Large intestine (tissue), 3 donors: ENCODE measurements at regions not wholly inside any gene's neighbourhood (a gene's known extent, or its start where the extent isn't known, plus 50 kb on each side); places are given as distances from the start of the nearest gene placed in this dataset.
"Not testable (repeated sequence)": the region's sequence is repeated elsewhere in the genome, so short reads cannot be mapped to it uniquely, and the experiment has no call there.

Experiments used
- DNase-seq, 2 donors: peaks; one replicate each; pipeline versions ENCODE4 v3.0.0 to v3.0.0-alpha.2; 2013
- H3K27ac ChIP-seq: one replicate; pipeline ENCODE4 v1.5.1; 2013; ENCODE audit warnings: low read length
- H3K27me3 ChIP-seq: 2 replicates; pipeline ENCODE4 v1.6.1; 2013; ENCODE audit warnings: low read length; ENCODE audit not compliant: control insufficient read depth, insufficient read depth
- H3K36me3 ChIP-seq: 2 replicates; pipeline ENCODE4 v1.6.1; 2013; ENCODE audit warnings: low read length; ENCODE audit not compliant: control insufficient read depth, insufficient read depth
- H3K4me1 ChIP-seq: one replicate; pipeline ENCODE4 v1.6.1; 2013; ENCODE audit warnings: low read length; ENCODE audit not compliant: control insufficient read depth, insufficient read depth
- H3K4me3 ChIP-seq: one replicate; pipeline ENCODE4 v1.5.1; 2013; ENCODE audit warnings: low read length
- H3K9me3 ChIP-seq: one replicate; pipeline ENCODE4 v1.6.1; 2013; ENCODE audit warnings: mild to moderate bottlenecking, low read depth, low read length, moderate library complexity; ENCODE audit not compliant: control insufficient read depth
- WGBS: methylation state at CpG from one replicate; pipeline ENCODE4 v1.1.5; 2013; ENCODE audit warnings: low lambda C conversion rate; ENCODE audit not compliant: insufficient coverage; 5-methylcytosine and 5-hydroxymethylcytosine counted together

DNA sequence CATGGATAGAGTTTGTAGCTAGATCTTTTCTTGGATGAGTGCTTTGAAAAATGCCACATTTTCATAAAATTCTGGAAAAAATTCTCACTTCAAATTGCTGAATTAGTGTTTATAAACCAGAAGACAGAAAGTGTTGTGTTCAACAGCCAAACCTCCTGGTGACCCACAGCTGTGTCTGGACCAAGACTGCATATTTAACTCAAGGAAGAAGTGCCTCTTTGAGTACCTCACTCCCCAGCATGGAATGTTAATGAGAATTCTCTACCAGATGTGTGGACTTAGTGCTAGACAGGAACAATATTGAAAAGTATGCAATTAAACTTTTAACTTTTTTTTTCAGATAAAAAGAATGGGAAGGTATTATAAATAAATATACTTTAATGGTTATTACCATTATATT lies 609.3 kb downstream of the COL12A1 start:
- Histone ChIP-seq H3K27ac (no peak overlapping the region), H3K9me3 (no peaks in the 10 kb centered on the region), H3K4me1 (no peaks in the 10 kb centered on the region), H3K4me3 (no peak overlapping the region), H3K36me3 (no peaks in the 10 kb centered on the region), H3K27me3 (no peaks in the 10 kb centered on the region)
- no peak for DNase-seq

DNA sequence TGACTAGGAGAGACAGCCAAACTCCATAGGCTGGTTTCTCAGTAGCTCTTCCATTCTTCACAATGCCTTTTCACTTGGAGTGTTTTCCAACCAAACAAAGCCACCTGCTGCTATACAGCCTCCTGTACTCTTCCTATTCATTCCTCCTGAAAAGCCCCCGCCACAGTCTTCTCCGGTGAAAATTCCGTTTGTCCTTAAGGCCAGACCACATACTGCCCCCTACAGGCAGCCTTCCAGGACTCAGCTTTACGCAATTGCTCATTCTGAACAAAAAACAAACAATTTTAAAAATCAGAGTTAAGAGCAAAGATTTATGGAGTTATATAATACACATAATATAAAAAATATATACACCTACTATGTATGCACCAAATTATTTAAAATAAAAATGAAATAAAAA lies 611.5 kb downstream of the COL12A1 start:
- WGBS, result no CpG with 5 or more reads among the region's 4 CpGs

DNA sequence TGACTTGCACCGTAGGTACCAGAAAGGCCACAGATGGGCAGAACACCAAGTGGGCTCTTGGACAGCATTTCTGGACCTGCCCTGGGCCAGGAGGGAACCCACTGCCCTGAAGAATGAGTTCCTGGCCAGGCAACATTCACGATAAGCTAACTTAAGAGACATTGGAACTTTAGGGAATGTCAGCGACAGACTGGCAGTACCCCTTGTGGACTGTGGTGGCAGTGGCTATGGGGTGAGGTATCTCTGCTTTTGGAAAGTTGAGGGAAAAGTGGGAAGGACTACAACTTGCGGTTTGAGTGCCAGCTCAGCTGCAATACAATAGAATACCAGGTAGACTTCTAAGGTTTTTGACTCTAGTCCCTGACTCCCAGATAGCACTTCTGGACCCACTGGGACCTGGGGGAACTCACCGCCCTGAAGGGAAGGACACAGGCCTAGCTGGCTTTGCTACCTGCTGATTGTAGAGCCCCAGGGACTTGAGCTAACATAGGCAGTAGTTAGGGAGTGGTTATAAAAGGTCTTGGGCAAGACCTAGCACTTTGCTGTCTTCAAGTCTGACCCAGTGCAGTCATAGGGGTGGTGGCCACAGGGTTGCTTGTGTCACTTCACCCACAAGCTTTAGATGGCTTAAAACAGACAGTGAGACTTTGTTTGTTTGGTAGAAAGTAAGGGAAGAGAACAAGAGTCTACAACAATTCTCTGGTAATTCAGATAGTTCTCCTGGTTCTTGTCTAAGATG lies 617.6 kb downstream of the COL12A1 start:
- H3K27ac ChIP-seq, result no peak overlapping the region
- no peaks in the 10 kb centered on the region for H3K4me1 ChIP-seq
- H3K4me3 ChIP-seq, result no peak overlapping the region
- H3K9me3 ChIP-seq, result no peaks in the 10 kb centered on the region
- no peaks in the 10 kb centered on the region for H3K36me3 ChIP-seq
- H3K27me3 ChIP-seq, result no peaks in the 10 kb centered on the region
- DNase-seq, result peak in 1 of 2 donors; percentile 11
- 100% methylated on average over 3 of the region's 5 CpGs for WGBS

More for the DNA sequence above, 611.5 kb downstream of the COL12A1 start:
- H3K4me1 ChIP-seq, DNase-seq, H3K9me3 ChIP-seq, H3K27ac ChIP-seq, H3K36me3 ChIP-seq, H3K4me3 ChIP-seq, H3K27me3 ChIP-seq: not testable (repeated sequence)

DNA sequence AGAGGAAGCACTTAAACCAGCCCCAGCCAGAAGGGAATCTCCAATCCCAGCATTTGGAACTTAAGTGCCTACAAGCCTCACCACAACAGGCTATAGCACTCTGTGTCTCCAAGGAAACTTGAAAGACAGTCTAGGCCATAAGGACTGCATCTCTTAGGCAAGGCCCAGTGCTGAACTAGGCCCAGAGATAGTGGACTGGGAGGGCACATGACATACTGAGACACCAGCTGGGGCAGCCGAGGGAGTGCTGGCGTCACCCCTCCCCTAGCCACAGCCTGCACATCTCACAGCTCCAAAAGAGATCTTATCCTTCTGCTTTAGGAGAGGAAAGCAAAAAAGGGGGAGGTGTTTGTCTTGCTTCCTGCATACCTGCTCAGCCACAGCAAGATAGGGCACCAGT lies 618.5 kb downstream of the COL12A1 start:
- H3K9me3 ChIP-seq, result no peaks in the 10 kb centered on the region
- no peak overlapping the region for H3K27ac ChIP-seq
- no peaks in the 10 kb centered on the region for H3K27me3 ChIP-seq
- DNase-seq, result no peak
- H3K4me3 ChIP-seq, result no peak overlapping the region
- no peaks in the 10 kb centered on the region for H3K36me3 ChIP-seq
- H3K4me1 ChIP-seq, result no peaks in the 10 kb centered on the region
- WGBS, result no CpG with 5 or more reads among the region's 2 CpGs

DNA sequence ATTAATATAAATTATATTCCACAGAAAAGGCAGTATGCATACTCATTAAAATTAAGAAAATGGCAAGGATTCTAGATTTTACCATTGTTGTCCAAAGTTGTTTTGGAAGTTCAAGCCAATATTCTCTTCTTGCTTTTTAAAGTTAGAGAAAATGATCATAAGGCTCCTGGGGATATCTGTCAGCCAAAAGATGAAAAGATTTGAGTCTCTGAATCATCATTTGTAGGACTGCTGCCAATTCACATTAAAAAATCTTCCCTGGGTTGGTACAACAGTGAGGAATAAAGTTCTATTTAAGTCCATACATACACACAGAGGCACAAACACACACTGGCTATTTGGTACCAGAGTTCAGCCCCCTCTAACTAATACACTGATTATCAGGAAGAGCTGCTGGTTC lies 620.1 kb downstream of the COL12A1 start:
- no peak for DNase-seq
- H3K27ac ChIP-seq, result no peak overlapping the region

DNA sequence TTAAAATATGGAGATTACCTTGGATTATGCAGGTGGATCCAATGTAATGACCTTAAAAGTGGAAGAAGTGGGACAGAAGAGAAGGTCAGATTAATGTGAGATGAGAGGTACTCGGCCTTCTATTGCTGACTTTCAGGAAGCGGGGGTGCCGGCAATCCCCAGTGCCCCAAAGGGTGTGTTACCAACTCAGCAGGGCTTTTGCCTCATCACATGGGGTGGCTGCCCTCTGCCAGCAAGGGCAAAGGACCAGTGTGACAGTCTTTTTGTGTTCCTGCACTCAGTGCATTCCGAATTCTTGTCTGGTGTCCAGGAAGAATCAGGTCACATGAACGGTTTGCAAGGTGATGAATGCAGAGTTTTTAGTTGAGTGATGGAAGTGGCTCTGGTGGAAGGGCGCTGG lies 624.2 kb downstream of the COL12A1 start:
- no CpG with 5 or more reads among the region's 6 CpGs for WGBS
- Histone ChIP-seq H3K27me3 (no peaks in the 10 kb centered on the region), H3K4me3 (no peak overlapping the region), H3K36me3 (no peaks in the 10 kb centered on the region), H3K9me3 (no peaks in the 10 kb centered on the region), H3K27ac (no peak overlapping the region), H3K4me1 (no peaks in the 10 kb centered on the region)
- DNase-seq, result no peak

More for the DNA sequence above, 620.1 kb downstream of the COL12A1 start:
- H3K4me3 ChIP-seq, result no peak overlapping the region
- no peaks in the 10 kb centered on the region for H3K27me3 ChIP-seq
- no peaks in the 10 kb centered on the region for H3K9me3 ChIP-seq
- H3K4me1 ChIP-seq, result no peaks in the 10 kb centered on the region
- H3K36me3 ChIP-seq, result no peaks in the 10 kb centered on the region

DNA sequence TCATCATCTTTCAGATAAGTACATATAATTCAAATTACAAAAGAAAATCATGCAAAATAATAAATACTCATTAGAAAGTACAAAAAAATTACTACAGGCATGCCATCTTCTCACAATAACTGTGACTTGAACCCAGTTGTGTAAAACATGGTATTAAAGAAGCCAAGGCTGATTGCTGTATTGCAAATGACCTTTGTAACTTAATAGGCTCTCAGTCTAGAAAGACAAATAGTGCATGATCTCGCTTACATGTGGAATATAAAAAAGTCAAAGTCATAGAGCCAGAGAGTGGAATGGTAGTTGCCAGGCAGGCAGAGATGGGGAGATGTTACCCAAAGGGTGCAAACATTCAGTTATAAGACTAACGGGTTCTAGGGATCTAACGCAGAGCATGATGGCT lies 626.1 kb downstream of the COL12A1 start:
- peak; percentile 10 to 60 for DNase-seq
- H3K27me3 ChIP-seq, result no peaks in the 10 kb centered on the region
- H3K36me3 ChIP-seq, result no peaks in the 10 kb centered on the region
- no CpG with 5 or more reads among the region's 3 CpGs for WGBS
- H3K9me3 ChIP-seq, result no peaks in the 10 kb centered on the region
- no peak overlapping the region for H3K4me3 ChIP-seq
- no peak overlapping the region for H3K27ac ChIP-seq
- no peaks in the 10 kb centered on the region for H3K4me1 ChIP-seq

DNA sequence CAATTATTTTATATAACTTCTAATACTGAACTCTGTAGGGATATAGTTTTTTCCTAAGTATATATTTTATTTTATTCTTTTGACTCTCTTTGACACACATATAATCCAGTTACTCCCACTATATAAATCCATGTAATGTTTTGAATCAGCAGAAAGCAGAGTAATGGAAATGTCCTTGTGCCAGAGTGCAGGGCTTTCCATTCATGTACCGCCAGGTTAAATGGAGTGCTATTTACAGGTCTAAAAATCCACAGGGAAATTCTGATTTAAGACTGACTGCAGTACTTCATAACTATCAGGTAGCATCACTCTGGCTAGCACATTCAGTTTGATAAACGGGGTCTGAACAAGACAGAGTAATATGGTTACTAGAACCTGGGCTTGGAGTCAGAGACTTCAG lies 626.8 kb downstream of the COL12A1 start:
- no peaks in the 10 kb centered on the region for H3K36me3 ChIP-seq
- no CpG with 5 or more reads among the region's 2 CpGs for WGBS
- no peak overlapping the region for H3K27ac ChIP-seq
- H3K4me1 ChIP-seq, result no peaks in the 10 kb centered on the region
- no peaks in the 10 kb centered on the region for H3K9me3 ChIP-seq
- no peak overlapping the region for H3K4me3 ChIP-seq
- no peak for DNase-seq
- no peaks in the 10 kb centered on the region for H3K27me3 ChIP-seq

DNA sequence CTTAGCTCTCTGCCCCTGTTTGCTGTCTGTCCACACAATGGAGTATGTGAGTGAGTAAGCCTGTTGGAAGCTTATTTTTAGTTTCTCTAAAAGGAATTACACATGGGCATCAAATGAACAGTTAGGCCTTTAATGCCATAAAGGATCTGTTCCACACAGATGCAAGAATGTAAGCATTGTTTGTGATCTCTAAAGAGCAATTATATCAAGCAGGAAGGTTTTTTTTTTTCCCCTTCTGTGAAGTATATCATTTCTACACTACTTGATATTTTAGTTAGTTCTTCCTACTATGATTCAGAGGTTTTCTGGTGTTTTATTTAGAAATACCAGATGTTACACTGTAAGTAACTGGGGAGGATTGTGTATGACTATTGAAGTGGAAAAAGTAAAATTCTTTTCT lies 627.5 kb downstream of the COL12A1 start:
- no peak for DNase-seq
- H3K4me1 ChIP-seq, result no peaks in the 10 kb centered on the region
- H3K4me3 ChIP-seq, result no peak overlapping the region
- H3K27me3 ChIP-seq, result no peaks in the 10 kb centered on the region
- H3K9me3 ChIP-seq, result no peaks in the 10 kb centered on the region
- no peaks in the 10 kb centered on the region for H3K36me3 ChIP-seq
- H3K27ac ChIP-seq, result no peak overlapping the region

DNA sequence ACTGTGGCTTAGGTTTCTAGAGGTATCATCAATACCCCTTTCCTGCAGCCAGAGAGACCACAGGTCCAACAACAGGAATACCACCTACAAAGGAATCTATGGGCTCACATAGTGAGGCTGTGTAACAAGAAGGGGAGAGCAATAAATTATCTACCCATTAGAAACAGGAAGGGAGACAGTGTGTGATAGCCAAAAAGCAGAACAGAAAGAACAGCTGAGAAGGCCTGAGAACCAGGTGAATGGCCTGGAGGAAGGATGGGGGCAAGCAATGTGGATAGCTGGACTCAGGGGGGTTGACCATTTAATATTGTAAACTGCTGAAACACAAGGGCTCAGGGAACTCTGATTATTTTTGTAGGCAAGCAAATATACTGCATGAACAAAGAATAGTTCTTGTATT lies 628.2 kb downstream of the COL12A1 start:
- Histone ChIP-seq H3K27ac (no peak overlapping the region), H3K4me3 (no peak overlapping the region), H3K9me3 (no peaks in the 10 kb centered on the region), H3K36me3 (no peaks in the 10 kb centered on the region), H3K27me3 (no peaks in the 10 kb centered on the region), H3K4me1 (no peaks in the 10 kb centered on the region)
- DNase-seq, result no peak

DNA sequence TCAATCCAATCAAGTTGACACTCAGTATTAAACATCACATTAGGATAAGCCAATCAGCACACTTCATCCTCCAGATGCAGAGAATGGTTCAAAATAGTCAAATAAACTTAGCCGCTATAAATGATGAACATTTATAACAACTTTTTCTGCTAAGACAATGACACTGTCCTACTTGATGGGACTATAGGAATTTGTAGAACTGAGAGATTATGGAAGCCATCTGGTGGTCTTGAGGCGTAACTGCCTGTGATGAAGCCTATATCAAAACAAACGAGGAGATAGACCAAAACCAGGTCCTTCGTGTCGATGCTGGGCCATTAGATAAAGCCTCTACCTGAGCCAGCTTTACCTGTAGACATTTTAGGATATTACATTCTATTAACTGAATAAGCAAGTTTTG lies 631.1 kb downstream of the COL12A1 start:
- Histone ChIP-seq H3K27ac (no peak overlapping the region), H3K27me3 (no peaks in the 10 kb centered on the region), H3K9me3 (no peaks in the 10 kb centered on the region), H3K4me1 (no peaks in the 10 kb centered on the region), H3K4me3 (no peak overlapping the region), H3K36me3 (no peaks in the 10 kb centered on the region)
- WGBS, result 10% methylated on average over 2 of the region's 5 CpGs
- no peak for DNase-seq
